Upper lobe of left lung (tissue), 6 donors: ENCODE measurements at regions not wholly inside any gene's neighbourhood (a gene's known extent, or its start where the extent isn't known, plus 50 kb on each side); places are given as distances from the start of the nearest gene placed in this dataset.

Experiments used
- ATAC-seq, 2 donors: fragments of 200-7000 bp; cut with Tn5 transposase; one replicate each; pipeline ENCODE4 v1.9.1; 2022; ENCODE audit warnings: mild to moderate bottlenecking in 2 of 2, moderate library complexity in 2 of 2; ENCODE audit not compliant: low FRiP score in 2 of 2
- DNase-seq, 2 donors: peaks; one replicate each; pipeline ENCODE4 v3.0.0-alpha.2; 2019 to 2020
- H3K27ac ChIP-seq, 4 donors: fragments of 200-600 bp; sonication (generic); one replicate each; pipeline ENCODE4 v1.5.1; 2016 to 2019
- H3K27me3 ChIP-seq, 4 donors: fragments of 200-600 bp; sonication (generic); one replicate each; pipeline ENCODE4 v1.5.1; 2017 to 2019
- H3K36me3 ChIP-seq, 4 donors: fragments of 200-600 bp; sonication (generic); one replicate each; pipeline ENCODE4 v1.5.1; 2016 to 2019
- H3K4me1 ChIP-seq, 4 donors: fragments of 200-600 bp; sonication (generic); one replicate each; pipeline ENCODE4 v1.5.1; 2018 to 2019
- H3K4me3 ChIP-seq, 4 donors: fragments of 200-600 bp; sonication (generic); one replicate each; pipeline ENCODE4 v1.5.1; 2017 to 2019; ENCODE audit warnings: mild to moderate bottlenecking in 2 of 4, moderate library complexity in 1 of 4
- H3K9me3 ChIP-seq, 4 donors: fragments of 200-600 bp; sonication (generic); one replicate each; pipeline ENCODE4 v1.5.1; 2018 to 2019
- CTCF ChIP-seq, 6 experiments: fragments of 450-650 bp in 4 of 6; fragments of 200-600 bp in 2 of 6; sonication (generic) in 2 of 6; IDR thresholded peaks; one replicate each; pipeline ENCODE4 v1.5.1; 2016 to 2019; ENCODE audit warnings: antibody characterized with exemption in 6 of 6
- EP300 ChIP-seq, 4 donors: sonication (generic); formaldehyde crosslinking; IDR thresholded peaks; one replicate each; pipeline ENCODE4 v1.5.1; 2017; ENCODE audit warnings: antibody characterized with exemption in 4 of 4, control low read depth in 2 of 4
- POLR2A ChIP-seq, 4 donors: fragments of 450-650 bp; IDR thresholded peaks; one replicate each; pipeline ENCODE4 v1.5.1; 2016 to 2017; ENCODE audit warnings: antibody characterized with exemption in 4 of 4, mild to moderate bottlenecking in 2 of 4
- POLR2AphosphoS5 ChIP-seq, 2 donors: sonication (generic); formaldehyde crosslinking; IDR thresholded peaks; one replicate each; pipeline ENCODE4 v1.5.1; 2017; ENCODE audit warnings: antibody characterized with exemption in 2 of 2
- WGBS, 2 donors: methylation state at CpG; one replicate each; pipeline ENCODE4 v1.1.5; 2017 to 2018; 5-methylcytosine and 5-hydroxymethylcytosine counted together
- donor health status: DM: no; HTN: no; CAD: no; lungs with moderate emphysema.
- donor health status: DM: no; HTN: yes; CAD: no; lungs with severe emphysema.

GRCh38 chr7:50211130-50212015 is 93.1 kb upstream of the IKZF1 start:
- H3K36me3 ChIP-seq: no peaks in the 10 kb centered on the region
- no peaks in the 10 kb centered on the region for H3K9me3 ChIP-seq
- H3K27ac ChIP-seq: no peak overlapping the region
- 84 to 91% methylated on average over 8 to 9 of the region's 9 CpGs for WGBS, 2 donors
- ATAC-seq (no peak), DNase-seq (peak in 1 of 2 donors; percentile 12)
- peaks cover 0 to 10% (median 0%) of the 10 kb centered on the region in 4 donors for H3K4me1 ChIP-seq
- TF ChIP-seq EP300 (IDR thresholded peaks at IDR 0.05): no peak
- no peak for TF ChIP-seq CTCF (IDR thresholded peaks at IDR 0.05)
- TF ChIP-seq POLR2AphosphoS5 (IDR thresholded peaks at IDR 0.05): no peak
- H3K27me3 ChIP-seq: no peaks in the 10 kb centered on the region
- no peak overlapping the region for H3K4me3 ChIP-seq

- WGBS, 2 donors: 84 to 88% methylated on average over 6 of the region's 6 CpGs
- Histone ChIP-seq H3K36me3 (no peaks in the 10 kb centered on the region), H3K9me3 (no peaks in the 10 kb centered on the region), H3K27me3 (no peaks in the 10 kb centered on the region), H3K4me1 (peaks cover 0 to 11% (median 0%) of the 10 kb centered on the region in 4 donors), H3K27ac (no peak overlapping the region), H3K4me3 (no peak overlapping the region)
- DNase-seq (no peak), ATAC-seq (no peak)
- TF ChIP-seq POLR2AphosphoS5 (IDR thresholded peaks at IDR 0.05): no peak
- TF ChIP-seq EP300 (IDR thresholded peaks at IDR 0.05): no peak
- no peak for TF ChIP-seq CTCF (IDR thresholded peaks at IDR 0.05)
- no peak for TF ChIP-seq POLR2A (IDR thresholded peaks at IDR 0.05)
These were observed 93.8 kb upstream of the IKZF1 start for GRCh38 chr7:50210706-50211115.

GRCh38 chr7:50209461-50210135 is 94.9 kb upstream of the IKZF1 start:
- H3K4me1 ChIP-seq: peaks cover 0 to 15% (median 0%) of the 10 kb centered on the region in 4 donors
- no peak overlapping the region for H3K4me3 ChIP-seq

GRCh38 chr7:50208378-50208982 is 96.0 kb upstream of the IKZF1 start:
- TF ChIP-seq CTCF (IDR thresholded peaks at IDR 0.05) (no peak), POLR2A (IDR thresholded peaks at IDR 0.05) (no peak), EP300 (IDR thresholded peaks at IDR 0.05) (no peak), POLR2AphosphoS5 (IDR thresholded peaks at IDR 0.05) (no peak)
- DNase-seq: no peak
- peak overlapping the region in 1 of 4 donors; percentile 5 for H3K27ac ChIP-seq
- H3K4me1 ChIP-seq: peaks cover 0 to 15% (median 0%) of the 10 kb centered on the region in 4 donors
- no peak for ATAC-seq
- H3K36me3 ChIP-seq: no peaks in the 10 kb centered on the region
- no peaks in the 10 kb centered on the region for H3K9me3 ChIP-seq
- no peak overlapping the region for H3K4me3 ChIP-seq
- no peaks in the 10 kb centered on the region for H3K27me3 ChIP-seq
- WGBS, 2 donors: 76 to 77% methylated on average over 5 of the region's 5 CpGs

More at GRCh38 chr7:50209461-50210135, 94.9 kb upstream of the IKZF1 start:
- ATAC-seq (no peak), DNase-seq (no peak)
- Histone ChIP-seq H3K36me3 (no peaks in the 10 kb centered on the region), H3K27me3 (no peaks in the 10 kb centered on the region), H3K9me3 (no peaks in the 10 kb centered on the region), H3K27ac (no peak overlapping the region)
- TF ChIP-seq POLR2AphosphoS5 (IDR thresholded peaks at IDR 0.05) (no peak), EP300 (IDR thresholded peaks at IDR 0.05) (no peak), POLR2A (IDR thresholded peaks at IDR 0.05) (no peak), CTCF (IDR thresholded peaks at IDR 0.05) (no peak)
- WGBS, 2 donors: 74 to 75% methylated on average over 5 of the region's 5 CpGs
